CD4-positive, alpha-beta T cell treated with Interleukin-10 for 1 hour (primary cell): ENCODE measurements at regions not wholly inside any gene's neighbourhood (a gene's known extent, or its start where the extent isn't known, plus 50 kb on each side); places are given as distances from the start of the nearest gene placed in this dataset.

Experiments used
- DNase-seq: peaks from one replicate; pipeline ENCODE4 v3.0.0-alpha.2; 2020

- no peak for DNase-seq
Measured at GRCh38 chr10:128318913-128319312, 192.7 kb upstream of the MKI67 start.

GRCh38 chr10:128322106-128322505 is 195.9 kb upstream of the MKI67 start:
- DNase-seq: no peak

- DNase-seq: no peak
Measured at GRCh38 chr10:128322950-128323349, 196.7 kb upstream of the MKI67 start.

DNA sequence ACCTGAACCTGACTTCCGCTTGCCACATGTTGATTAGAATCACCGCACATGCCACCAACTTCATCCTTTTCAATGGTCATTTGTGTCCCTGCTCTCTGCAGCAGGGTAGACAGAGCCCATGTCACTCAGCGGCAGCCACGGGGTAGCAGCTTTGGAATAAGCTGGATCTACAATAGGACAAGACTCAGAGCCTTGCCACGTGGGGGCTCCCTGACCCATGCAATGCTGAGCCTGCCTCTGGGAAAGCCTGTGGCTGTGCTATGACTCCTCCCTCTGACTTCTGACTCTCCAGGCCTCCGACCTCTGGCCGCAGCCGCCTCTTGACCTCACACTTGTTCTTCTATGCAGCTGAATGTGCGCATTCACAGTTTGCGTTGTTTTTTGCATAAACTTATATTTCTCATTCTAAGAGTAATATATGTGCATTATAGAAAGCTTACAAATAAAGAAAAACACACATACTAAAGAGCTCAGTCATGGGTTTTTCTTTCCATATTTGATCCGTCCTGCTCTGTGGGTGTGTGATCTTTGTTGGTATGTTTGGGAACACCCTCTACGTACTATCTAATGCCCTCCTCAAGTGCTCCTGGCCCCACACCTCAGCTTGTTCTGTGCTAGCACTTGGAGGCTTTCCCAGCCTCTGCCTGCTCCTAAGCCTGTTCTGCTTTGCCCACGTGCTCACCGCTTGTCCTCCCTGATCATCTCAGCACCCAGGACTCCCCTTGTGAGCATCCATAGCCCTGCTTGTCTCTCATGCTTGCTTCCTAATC is 198.0 kb upstream of the MKI67 start:
- DNase-seq: no peak

- no peak for DNase-seq
Measured at GRCh38 chr10:128325788-128326187, 199.6 kb upstream of the MKI67 start.

- DNase-seq: no peak
Measured at GRCh38 chr10:128326251-128326650, 200.0 kb upstream of the MKI67 start.

DNA sequence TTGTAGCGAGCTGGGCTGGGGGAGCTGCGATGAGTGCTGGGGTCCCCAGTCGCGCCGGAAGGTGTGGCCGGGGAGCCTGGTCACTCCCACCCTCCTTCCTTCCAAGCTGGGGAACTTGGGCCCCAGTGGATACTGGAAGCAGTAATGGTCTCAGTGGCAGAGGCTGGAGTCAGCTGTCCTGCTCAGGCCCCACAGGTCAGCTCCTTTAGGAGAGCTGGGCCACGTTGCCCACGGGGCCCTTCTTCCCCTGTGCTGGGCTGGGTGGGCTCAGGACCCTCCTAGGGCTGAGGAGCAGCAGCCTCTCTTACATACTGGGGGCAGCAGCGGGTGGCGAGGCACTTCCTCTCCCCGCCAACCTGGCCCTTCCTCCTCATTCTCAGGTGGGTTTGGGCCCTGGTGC is 200.6 kb upstream of the MKI67 start:
- DNase-seq: no peak

- DNase-seq: no peak
Measured at GRCh38 chr10:128336401-128336800, 210.2 kb upstream of the MKI67 start.

DNA sequence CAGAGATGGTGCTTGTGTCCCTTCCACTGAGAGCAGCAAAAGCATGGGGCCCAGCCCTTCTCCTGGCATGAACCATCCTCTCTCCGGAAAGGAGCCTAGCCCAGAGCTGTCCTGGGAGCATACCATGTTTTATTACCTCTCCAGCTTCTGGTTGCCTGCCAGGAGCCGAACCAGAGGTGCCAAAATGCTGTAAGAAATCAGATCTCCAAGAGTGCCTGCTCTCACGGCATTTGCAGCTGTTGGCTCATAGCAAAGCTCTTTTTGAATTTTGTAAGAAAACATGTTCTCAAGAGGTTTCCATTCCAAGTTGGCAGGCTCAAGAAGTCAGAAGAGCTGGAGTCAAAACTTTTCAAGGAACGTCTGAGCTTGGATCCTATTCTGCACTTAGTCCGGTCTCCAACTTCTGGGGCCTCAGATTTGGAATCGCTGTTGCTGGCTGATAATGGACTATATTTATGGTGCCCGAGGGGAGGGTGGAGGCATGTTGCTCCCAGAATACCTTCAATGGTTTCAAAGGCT is 211.7 kb upstream of the MKI67 start:
- DNase-seq: no peak

- no peak for DNase-seq
Measured at GRCh38 chr10:128338951-128339350, 212.7 kb upstream of the MKI67 start.

- DNase-seq: no peak
Measured at GRCh38 chr10:128339753-128340152, 213.5 kb upstream of the MKI67 start.

- no peak for DNase-seq
Measured at GRCh38 chr10:128345353-128345752, 219.1 kb upstream of the MKI67 start.

- DNase-seq: no peak
Measured at GRCh38 chr10:128360783-128361182, 234.6 kb upstream of the MKI67 start.

- no peak for DNase-seq
Measured at GRCh38 chr10:128361487-128361886, 235.3 kb upstream of the MKI67 start.

DNA sequence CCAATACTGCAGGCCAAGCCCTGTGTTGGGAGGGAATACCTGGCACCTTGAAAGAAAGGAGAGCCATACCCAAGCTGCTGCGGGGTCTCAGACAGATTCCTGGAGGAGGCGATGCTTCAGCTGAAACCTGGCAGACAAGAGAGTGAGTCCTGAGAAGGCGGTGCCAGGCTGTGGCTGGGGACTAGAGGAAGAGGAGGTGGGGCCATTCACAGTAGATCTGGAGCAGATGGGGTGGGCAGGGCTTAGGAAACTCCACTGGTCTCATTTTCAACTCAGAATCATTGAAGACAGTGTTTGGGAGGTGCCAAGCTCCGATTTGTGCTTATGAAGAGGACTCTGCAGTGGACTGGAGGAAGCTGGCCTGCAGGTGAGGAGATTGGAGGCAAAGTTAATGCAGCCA is 236.3 kb upstream of the MKI67 start:
- DNase-seq: no peak

- DNase-seq: no peak
Measured at GRCh38 chr10:128364631-128365030, 238.4 kb upstream of the MKI67 start.

GRCh38 chr10:128365156-128365725 is 239.0 kb upstream of the MKI67 start:
- no peak for DNase-seq

DNA sequence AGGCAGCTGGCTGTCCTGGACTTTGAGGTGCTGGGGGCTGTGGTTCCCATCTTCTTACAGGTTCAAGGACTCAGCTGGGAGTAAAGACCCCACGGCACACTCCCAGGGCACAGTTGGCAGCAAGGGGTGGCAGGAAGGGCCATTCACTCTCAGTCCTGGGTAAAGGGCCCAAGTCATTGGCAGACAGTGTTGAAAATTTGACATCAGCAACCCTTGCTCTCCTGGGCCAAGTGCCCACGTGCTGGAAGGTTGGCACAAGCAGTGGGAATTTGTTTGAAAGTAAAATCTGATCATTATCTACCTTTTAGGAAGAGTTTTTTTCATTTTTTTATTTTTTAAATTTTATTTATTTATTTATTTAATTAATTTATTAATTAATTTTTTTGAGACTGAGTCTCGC is 241.6 kb upstream of the MKI67 start:
- DNase-seq: no peak

- no peak for DNase-seq
Measured at GRCh38 chr10:128369101-128369650, 243.0 kb upstream of the MKI67 start.

DNA sequence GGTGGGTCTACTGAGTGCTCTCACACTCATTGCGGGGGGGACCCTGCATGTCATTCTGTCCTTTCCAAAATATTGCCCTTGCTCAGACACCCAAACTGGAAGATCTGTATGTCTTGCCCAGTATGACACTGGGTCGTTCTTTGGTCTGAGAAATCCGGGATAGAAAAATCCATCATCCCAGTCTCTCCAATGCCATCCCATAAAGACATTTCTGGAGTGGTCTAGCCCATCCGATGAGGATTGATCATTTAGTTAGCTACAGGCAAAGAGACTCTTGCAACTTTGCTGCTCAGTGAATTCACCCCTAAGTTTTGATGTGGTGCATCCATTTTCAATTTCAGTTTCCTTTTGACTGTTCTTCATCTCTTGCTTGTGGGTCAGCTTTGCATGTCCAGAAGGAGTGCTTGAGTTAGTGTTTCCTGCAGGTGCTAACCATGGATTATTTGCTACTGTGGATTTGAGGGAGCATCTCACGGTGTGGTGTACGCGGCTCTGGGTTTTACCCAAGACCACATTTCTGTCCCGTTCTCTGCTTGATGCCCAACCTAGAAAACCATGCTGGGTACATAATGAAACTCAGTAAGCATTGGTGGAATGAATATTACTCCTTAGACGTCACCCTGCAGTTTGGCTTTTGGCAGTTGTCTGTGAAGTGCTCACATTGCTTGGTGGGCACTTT is 247.0 kb upstream of the MKI67 start:
- DNase-seq: no peak

DNA sequence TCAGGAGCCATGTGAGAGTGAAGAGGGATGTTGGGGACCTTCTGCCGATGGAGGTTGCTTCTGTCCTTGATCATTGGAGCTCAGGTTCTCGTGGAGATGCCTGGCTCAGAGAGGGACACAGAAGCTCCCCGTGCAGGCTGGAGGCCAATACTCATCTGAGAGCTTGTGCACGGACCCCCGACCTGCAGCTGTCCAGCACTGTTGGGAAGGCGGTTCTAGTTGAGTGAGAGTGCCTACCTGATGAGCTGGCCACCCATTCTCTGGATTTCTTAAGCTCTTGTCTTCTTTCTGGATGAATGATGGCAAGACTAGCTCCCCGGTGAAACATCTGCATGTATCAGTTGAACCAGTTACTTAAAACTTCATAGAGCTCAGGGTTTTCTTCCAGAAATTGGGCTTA is 247.6 kb upstream of the MKI67 start:
- no peak for DNase-seq

DNA sequence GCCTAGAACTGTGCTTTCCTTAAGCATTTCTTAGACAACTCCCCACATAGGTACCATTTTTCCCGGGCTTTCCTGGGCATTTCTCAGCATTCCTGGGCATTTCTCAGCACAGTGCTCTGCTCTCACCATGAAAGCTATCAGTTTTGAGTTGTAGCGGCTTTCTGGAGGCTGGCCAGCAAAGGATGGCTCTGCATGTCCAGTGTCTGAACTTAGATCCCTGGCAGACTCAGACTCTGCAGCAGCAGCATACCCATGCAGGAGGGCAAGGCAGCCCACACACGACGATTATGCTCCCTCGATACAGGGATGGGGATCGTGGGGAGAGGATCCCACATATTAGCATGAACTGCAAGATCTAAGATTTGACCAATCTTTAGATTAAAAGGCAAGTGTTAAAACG is 248.9 kb upstream of the MKI67 start:
- DNase-seq: no peak

DNA sequence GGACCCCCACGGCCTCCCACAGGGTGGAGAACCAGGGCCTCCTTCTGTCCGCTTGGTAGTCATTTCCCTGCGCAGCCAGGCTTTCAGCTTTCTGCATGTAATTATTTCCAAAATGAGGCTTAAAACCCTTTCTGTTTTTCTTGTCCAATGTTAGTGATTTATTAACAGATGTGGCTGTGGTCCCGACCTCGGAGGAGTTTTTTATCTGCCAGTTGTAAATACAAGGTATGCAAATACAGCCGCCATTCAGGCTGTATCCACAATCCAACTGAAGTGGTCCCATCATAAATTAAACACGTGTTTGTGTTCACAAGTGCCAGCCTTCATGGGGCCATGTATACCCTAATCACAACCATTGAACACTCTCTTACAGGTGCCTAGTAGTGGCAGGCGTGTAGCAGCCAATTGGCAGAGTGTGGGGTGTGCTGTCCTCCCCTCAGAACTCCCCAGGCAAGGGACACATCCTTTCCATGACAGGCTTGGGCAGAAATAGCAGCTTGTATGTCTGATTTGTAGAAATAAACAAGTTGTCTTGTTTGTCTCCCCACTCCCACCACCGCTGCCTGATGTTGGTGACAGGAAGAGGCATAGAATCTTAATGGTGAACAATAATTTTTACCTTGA is 251.3 kb upstream of the MKI67 start:
- DNase-seq: no peak
